ENCODE measurements at regions not wholly inside any gene's neighbourhood (a gene's known extent, or its start where the extent isn't known, plus 50 kb on each side); places are given as distances from the start of the nearest gene placed in this dataset.

DNA sequence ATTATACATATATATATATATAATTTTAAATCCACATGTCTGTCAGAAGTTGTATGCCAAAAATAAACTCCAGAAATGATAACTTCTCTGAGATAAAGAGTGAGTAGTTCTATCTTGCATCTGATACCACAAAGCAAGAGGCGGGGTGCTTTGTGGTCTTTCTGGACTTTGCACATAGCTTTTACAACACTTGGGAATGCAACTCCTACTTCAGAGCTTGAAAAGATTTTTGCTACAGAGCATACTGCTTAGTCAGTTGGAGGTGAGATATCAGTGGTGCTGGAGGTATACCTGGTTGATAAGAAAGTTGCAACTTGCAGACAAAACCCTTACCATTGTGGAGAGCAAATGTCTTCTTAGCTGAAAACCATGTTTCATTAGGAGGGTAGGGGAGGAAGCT is 1384.5 kb upstream of the NUDT12 start:
- no peak overlapping the region for H3K4me3 ChIP-seq (ENCODE audit: low read length)
- TF ChIP-seq, protein P1, sequence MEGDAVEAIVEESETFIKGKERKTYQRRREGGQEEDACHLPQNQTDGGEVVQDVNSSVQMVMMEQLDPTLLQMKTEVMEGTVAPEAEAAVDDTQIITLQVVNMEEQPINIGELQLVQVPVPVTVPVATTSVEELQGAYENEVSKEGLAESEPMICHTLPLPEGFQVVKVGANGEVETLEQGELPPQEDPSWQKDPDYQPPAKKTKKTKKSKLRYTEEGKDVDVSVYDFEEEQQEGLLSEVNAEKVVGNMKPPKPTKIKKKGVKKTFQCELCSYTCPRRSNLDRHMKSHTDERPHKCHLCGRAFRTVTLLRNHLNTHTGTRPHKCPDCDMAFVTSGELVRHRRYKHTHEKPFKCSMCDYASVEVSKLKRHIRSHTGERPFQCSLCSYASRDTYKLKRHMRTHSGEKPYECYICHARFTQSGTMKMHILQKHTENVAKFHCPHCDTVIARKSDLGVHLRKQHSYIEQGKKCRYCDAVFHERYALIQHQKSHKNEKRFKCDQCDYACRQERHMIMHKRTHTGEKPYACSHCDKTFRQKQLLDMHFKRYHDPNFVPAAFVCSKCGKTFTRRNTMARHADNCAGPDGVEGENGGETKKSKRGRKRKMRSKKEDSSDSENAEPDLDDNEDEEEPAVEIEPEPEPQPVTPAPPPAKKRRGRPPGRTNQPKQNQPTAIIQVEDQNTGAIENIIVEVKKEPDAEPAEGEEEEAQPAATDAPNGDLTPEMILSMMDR (conservative IDR thresholded peaks at IDR 0.05; ENCODE audit: low read length), result no peak
- no peak for DNase-seq (ENCODE audit: low read depth)

DNA sequence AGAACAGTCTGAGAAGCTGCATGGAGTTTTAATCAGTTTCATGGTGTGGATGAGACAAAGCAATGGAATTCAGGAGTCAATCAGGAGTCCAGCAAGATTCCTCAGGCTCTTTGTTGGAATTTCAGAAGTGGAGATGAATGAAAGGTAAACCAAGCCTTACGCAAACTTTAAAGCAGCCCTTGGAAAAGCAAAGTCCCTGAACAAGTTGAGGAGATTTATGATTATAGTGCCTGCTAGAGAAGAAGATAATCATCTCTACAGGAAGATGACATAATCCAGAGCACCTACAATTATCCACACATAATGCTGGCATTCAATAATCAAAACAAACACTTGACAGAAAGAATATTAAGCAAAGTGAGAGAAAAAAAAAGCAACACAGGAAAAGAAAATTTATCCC is 1380.1 kb upstream of the NUDT12 start:
- TF ChIP-seq, protein P1 (conservative IDR thresholded peaks at IDR 0.05; ENCODE audit: low read length), result no peak
- no peak for DNase-seq (ENCODE audit: low read depth)

DNA sequence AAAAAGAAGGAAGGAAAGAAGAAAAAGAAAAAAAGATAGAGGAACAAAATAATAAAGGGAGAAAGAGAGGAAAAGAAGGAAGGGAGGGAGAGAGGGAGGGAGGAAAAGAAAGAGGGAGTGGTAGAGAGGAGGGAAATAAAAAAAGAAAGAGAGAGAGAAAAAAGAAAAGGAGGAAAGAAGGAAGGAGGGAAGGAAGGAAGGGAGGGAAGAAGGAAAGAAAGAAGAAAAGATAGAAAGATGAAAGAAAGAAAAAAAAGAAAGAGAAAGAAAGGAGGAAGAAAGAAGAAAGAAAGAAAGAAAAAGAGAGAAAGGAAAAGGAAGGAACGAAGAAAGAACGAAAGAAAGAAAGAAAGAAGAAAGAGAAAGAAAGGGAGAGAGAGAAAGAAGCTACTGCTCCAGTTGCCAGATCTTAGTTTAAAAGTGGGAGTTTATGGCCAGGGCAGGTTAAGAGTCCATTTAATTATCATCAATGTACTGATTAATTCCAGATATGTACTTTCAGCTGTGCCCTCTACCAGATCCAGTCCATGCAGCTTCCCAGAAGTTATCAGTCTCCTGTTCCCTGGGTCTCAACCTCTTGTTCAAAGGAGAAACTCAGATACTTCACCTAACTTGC is 1378.5 kb upstream of the NUDT12 start:
- TF ChIP-seq, protein P1 (conservative IDR thresholded peaks at IDR 0.05; ENCODE audit: low read length), result no peak
- no peak overlapping the region for H3K4me3 ChIP-seq (ENCODE audit: low read length)
- no peak for DNase-seq (ENCODE audit: low read depth)

More for the DNA sequence above, 1380.1 kb upstream of the NUDT12 start:
- H3K4me3 ChIP-seq (ENCODE audit: low read length), result no peak overlapping the region

DNA sequence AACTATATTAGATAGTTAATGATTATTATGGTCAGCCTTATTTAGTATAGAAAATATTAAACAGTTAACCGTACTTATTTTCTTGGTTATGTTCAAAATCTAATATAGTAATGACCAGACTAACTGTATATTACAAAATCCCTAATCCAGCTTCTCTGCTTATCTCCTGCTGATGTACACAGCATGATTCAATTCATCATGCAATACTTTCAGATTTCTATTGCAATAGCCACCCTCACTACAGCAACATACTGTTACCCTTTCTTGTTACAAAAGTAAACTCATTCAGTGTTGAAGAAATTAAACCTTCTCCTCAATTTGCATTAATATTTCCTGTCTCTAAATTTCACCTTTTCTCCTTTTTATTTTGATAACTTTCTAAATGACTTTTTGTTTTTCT is 1375.0 kb upstream of the NUDT12 start:
- H3K4me3 ChIP-seq (ENCODE audit: low read length), result no peak overlapping the region
- TF ChIP-seq, protein P1 (conservative IDR thresholded peaks at IDR 0.05; ENCODE audit: low read length), result no peak
- DNase-seq (ENCODE audit: low read depth), result no peak

DNA sequence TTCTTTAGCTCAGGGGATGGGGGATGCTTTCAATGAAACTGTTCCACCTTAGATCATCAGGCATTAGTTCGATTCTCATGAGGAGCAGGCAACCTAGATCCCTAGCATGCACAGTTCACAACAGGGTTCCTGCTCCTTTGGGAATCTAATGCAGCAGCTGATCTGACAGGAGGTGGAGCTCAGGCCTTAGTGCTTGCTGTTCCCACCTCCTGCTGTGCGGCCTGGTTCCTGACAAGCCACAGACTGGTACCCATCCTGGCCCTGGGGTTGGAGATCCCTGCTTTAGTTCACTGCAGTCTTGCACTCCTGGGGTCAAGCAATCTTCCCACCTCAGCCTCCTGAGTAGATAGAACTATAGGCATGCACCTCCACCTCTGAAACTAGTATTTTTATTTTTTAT is 1369.8 kb upstream of the NUDT12 start:
- no peak for DNase-seq (ENCODE audit: low read depth)
- H3K4me3 ChIP-seq (ENCODE audit: low read length), result no peak overlapping the region
- TF ChIP-seq, protein P1 (conservative IDR thresholded peaks at IDR 0.05; ENCODE audit: low read length), result no peak

DNA sequence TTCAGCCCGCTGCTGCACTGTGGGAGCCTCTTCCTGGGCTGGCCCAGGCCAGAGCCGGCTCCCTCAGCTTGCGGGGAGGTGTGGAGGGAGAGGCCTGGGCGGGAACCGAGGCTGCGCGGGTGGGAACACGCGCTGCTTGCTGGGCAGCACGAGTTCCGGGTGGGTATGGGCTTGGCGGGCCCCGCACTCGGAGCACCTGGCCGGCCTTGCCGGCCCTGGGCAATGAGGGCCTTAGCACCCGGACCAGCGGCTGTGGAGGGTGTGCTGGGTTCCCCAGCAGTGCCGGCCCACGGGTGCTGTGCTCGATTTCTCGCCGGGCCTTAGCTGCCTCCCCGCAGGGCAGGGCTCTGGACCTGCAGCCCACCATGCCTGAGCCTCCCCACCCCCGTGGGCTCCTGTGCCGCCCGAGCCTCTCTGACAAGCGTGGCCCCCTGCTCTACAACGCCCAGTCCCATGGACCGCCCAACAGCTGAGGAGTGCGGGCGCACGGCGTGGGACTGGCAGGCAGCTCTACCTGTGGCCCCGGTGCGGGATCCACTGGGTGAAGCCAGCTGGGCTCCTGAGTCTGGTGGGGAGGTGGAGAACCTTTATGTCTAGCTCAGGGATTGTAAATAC is 1366.4 kb upstream of the NUDT12 start:
- DNase-seq (ENCODE audit: low read depth), result no peak
- H3K4me3 ChIP-seq (ENCODE audit: low read length), result no peak overlapping the region
- TF ChIP-seq, protein P1 (conservative IDR thresholded peaks at IDR 0.05; ENCODE audit: low read length), result no peak

DNA sequence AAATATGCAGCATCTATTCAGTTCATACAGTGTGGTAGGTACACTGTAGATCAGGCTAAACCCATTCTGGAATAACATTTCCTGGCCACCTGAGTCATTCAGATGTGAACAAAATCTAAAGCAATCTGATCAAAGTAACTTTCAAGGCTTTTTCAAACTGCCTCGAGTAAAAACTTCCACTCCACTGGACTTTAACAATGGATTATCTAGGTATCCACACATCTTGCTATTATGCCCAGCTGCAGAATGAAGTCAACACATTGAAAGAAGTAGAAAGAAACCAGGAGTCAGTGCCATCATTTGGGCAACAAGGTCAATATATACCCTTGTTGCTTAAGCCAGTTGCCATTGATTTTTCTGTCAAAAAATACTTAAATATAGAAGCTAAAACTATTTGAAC is 1352.6 kb upstream of the NUDT12 start:
- no peak overlapping the region for H3K4me3 ChIP-seq (ENCODE audit: low read length)
- no peak for DNase-seq (ENCODE audit: low read depth)
- TF ChIP-seq, protein P1 (conservative IDR thresholded peaks at IDR 0.05; ENCODE audit: low read length), result no peak
